Stimulated activated CD4-positive, alpha-beta T cell treated with anti-CD3 and anti-CD28 coated beads, Interleukin-1b, Interleukin-23, amount 100 ng/mL, for 4 hours (primary cell): ENCODE measurements at regions not wholly inside any gene's neighbourhood (a gene's known extent, or its start where the extent isn't known, plus 50 kb on each side); places are given as distances from the start of the nearest gene placed in this dataset.
A peak's percentile ranks its signal among the peaks of the same experiment; 100 is the strongest.

Experiments
- DNase-seq, 2 donors: peaks; one replicate each; pipeline ENCODE4 v3.0.0-alpha.2; 2020; ENCODE audit warnings: low read depth in 2 of 2

DNA sequence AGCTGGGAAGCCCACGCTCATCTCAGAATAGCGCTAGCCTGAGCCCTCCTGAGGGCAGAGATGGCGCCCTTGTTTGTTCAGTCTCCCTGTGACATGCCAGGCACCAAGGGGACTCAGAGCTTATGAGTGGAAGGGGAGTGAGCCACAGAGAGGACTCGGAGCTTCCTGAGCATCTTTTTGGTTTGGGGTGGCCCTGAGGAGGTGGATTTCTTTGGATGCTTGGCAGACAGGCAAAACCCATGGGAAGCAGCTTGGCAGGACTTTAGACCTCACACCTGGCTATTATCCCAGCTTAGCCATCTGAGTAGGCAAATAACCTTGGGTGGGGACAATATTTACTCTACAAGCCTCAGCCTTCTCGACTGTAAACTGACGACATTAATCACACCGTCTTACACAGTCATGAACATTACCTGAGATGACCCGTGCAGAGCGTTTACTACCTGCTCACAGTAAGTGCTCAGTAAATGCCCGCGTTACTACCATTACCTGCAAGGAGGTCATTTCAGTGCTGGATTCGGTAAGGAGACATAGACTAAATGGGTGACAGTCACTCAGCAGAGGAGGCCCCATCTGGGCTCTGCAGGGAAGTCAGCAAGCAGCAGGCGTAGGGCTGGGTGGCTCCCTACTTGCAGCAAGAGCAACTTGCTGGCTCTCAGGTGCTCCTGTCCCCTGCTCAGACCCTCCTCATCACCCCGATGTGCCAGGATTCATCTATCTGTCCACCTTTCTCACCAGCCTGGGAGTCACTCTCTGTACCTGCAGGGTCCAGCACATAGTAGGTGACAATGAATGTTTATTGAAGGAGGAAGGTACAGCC is 54.9 kb downstream of the KLHDC7A start:
- DNase-seq: no peak

DNA sequence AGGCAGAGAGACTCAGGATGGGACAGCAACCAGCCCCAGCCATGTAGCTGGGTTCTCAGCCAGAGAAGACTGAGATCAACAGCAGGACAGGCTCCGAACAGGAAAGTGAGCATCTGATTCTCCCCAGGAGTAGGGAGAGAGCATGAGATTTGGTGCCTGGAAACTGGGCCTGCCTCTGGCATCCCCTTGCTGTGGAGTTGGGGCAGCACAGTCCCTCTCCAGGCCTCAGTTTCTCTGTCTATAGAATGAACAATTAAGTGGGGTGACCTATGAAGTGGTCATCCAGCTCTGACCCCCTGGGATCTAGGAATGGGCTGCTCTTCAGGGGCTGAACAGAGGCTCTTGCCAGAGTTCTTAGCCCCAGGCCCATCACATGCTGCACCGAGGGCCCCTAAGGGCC is 55.6 kb downstream of the KLHDC7A start:
- no peak for DNase-seq

DNA sequence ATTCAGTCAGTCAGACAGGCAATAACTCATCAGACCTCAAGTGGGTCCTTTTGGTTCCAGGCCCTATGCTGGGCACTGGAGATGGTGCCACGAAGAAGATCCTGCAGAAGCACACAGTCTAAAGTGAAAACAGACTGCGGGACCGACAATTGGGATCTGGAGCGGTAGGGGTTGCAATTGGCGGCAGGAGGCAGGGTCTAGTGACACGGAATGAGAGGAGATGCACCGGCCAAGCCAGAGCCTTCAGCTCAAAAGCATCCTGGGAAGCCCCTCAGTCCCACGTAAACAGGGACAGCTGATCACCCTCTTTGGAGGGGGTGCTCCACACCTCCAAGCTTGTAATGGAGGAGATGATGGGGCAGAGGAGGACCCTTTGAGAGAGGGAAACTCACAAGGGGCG is 56.2 kb downstream of the KLHDC7A start:
- DNase-seq: no peak

DNA sequence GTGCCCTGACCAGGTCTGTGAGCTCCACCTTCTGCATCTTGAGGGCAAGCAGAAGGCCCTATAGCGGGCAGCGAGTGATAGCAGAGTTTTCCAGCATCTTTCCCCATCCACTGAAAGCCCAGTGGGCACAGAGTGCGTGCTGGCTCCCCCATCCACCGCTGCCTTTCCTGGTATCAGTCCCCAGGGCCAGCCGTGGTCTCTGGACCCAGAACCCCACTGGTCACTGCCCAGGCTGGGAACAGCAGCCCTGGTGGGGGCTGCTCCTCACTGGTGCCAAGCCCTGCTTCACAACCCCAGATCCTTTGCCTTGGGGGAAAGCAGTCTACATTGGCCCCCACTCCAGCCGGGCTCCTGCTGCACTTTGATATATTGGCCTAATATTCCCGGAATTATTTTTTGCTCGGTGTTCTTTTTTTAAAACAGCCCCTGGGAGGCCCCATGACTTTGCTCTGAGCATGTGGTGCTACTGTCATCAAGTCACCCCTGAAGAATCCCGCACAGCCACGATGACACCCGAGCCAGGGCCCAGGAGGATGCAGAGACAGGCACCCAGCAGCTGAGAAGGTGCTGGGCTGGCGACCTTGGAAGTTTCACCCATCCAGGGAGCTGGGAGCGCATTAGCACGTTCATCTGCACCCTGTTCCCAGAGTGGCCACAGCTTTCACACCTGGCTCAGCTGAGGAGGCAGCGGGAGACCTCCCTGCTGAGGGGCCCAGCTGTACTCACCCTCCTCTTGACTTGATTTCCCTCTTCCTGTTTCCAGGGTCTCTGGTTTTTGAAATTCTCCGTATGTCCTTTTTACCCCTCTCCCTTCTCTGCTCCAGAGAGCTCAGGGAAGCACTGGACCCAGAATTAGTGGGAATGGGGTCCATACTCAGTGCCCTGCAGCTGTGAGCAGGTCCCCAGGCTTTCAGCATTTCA is 56.9 kb downstream of the KLHDC7A start:
- DNase-seq: no peak

DNA sequence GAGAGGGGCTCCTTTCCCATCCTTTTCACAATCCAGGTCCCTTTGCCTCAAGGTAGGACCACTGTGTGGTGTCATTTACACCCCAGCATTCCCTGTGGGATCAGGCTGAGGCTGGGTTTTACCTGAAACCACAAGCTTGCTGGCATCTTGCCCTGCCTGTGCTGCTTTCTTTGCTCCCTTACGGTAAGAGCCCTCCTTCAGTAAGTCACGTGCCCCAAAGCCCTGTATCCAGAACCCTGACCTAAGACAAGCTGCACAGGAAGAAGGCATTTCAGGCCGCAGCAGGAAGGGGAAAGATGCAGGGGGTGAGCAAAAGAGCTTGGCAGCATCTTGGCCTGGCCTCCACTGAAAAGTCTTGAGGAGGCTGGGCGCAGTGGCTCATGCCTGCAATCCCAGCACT is 58.4 kb downstream of the KLHDC7A start:
- DNase-seq: no peak

DNA sequence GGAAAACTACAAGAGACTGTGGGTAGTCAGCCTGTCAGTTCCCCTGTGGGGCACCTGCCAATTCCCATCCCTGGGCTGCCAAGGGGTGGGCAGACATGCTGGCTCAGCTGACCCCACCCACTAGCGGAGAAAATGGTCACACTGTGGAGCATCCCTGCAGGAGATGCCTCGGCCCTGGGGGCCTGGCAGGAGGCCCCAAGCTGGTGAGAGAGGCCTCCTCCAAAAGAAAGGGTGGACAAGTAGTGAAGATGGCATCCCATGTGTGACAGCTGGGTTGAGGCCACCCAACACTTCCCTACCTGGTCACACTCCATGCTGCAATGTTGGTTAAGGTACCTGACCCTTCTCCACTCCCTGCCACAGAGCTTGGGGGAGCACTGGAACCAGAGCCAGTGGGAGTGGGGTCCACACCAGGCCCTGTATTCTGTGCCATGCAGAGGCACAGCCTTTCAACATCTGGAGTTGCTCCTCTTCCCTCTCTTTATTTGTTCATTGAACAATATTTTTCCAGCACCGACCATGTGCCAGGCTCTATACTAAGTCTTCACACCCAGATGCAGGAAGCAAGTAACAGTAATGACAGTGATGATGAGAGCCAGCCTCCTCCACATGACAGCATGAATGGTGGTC is 59.5 kb downstream of the KLHDC7A start:
- no peak for DNase-seq

DNA sequence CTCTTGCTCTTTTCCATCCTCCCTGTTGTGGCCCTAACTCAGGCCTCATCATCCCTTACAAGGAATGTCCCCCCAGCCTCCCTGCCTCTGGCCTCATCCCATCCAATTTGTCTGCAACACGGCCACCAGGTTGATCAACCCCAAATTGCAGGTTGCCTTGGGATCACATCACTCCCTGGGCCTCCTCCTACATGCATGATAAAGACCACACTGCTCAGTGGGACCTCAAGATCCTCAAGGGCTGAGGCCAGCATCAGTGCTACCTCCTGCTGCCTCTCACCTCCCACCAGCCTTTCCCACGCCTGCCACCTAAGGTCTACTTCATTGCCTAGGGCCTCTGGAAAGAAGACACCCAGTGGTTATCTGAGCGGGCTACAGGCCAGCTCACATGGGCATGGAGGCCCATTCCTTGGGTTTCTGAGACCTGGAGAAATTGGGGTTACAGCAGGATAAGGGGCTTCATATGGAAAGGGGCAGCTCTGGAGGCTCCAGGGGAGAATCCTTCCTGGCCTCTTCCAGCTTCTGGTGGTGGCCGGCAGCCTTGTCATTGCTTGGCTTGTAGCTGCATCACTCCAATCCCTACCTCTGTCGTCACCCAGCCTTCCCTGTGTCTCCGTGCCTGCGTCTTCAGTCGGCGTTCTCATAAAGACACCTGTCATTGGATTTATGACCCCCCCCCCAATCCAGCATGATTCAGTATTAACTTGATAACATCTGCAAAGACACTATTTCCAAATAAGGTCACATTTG is 60.5 kb downstream of the KLHDC7A start:
- DNase-seq: no peak

DNA sequence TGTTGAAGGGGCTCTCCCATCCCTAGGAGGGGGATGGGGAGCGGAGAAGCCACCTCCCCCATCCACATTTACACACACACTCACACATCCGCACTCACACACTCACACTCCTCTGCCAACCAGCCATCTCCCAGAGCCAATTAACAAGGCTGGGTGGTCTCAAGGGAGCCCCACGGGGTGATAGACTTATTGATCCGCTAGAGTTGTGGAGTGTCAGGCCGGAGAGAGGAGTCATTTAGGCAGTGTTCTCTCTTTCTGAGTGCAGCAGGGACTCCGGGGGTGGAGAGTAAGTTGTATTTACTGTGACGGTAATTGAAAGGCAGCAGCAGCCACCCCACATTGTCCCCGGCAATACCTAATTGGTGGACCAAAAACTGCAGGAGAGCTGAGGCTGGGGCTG is 61.6 kb downstream of the KLHDC7A start:
- no peak for DNase-seq

DNA sequence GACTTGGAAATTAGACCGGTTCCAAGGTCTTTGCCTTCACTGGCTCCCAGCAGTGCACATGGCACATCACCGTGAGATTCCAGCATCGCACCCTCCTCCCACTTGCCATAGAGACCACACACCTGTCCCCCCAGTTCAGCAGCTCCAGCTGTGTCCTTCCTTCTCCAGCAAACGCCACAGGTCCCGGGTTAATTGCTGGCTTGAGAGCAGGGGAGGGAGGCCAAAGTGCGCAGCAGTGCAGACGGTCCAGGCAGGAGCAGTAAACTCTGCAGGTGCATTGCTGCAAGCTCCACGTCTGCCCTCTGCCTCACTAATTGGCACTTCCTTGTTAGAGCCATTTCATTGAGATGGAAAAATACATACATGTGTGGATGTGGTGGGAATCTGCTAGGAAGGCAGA is 65.3 kb downstream of the KLHDC7A start:
- no peak for DNase-seq

DNA sequence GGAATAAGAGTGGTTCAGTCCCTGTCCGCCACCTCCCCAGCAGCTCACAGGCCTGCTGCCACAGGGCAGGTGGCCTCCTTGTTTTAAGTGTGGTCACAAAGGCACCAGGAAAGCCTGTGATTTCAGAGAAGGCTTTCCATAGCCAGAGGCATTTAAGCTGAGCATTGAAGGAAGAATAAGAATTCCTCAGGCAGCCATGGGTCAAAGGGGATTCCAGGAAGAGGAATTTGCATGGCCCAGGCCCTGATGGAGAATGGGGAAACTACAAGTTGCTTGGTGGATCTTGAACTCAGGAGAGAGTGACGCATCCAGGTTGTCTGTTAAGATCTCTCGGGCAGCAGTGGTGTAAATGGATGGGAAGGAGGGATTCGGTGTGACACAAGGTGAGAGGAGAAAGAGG is 66.7 kb downstream of the KLHDC7A start:
- DNase-seq: no peak

DNA sequence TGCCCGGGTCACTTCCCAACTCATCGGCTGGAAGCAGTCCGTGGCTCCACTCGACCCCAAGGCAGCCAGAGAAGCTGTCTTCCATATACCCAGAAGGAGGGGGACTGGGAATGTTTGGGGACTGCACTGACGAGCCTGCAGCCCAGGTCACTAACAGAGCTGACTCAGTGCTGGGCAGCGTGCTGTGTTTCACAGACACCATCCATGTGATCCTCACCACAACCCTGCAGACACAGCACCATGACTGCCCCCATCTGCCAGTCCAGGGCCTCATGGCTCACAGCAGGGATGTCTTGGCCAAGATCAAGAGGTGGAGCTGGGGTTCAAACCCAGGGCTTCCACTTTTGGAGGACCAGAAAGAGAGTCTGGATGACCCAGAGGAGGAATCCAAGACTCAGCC is 67.9 kb downstream of the KLHDC7A start:
- DNase-seq: no peak

DNA sequence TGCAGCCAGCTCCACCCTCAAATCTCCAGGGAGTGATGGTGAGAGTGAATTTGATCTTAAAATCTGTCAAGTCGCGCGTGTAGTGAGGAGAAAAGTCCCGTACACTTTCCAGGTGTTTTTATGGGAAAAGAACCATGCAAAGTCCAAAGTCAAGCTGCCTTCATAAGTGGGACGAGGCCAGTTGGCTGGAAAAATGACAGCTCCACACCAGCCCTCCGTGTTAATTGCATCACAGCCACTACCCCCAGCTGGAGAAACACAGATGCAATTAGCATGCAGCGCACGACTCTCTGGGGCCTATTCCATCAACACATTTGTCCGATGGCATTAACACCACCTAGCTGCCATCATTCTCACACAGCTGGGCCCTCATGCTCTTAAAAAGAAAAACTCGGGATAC is 68.4 kb downstream of the KLHDC7A start:
- no peak for DNase-seq

DNA sequence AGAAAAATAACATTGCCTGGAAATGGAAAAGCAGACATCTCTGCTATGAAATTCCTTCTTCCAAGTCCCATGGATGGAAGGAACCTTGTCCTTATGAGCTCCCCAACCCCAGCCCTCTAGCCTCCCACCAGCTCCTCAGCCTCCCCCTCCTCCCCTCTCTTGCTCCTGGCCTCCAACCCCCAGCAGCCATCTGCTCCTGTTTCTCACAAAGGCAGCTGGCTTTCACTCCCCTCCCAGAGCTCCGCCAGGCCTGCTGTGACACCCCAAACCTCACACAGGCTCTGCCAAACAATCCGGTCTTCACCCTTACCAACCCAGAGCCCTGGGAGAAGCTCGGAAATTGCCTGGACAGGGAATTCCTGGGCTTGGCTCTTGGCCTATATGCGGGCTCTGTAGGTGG is 69.2 kb downstream of the KLHDC7A start:
- DNase-seq: no peak

DNA sequence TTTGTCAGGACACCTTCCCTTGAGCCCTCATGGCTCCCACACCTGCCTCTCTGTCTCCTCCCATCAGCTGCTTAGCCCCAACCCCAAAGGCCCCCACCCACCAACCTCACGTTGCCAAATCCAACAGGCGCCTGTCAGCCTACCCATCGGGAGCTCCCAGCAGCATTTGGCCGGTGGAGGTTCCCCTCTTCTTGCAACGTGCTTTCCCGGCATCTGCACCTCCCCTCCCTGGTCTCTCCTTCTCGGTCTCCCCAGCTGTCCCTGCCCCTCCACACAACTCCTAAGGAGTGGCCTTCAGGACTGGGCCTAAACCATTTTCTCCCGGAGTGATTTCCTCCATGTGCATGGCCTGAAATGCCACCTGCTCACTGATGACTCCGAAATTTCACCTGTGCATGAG is 71.9 kb downstream of the KLHDC7A start:
- DNase-seq: no peak

DNA sequence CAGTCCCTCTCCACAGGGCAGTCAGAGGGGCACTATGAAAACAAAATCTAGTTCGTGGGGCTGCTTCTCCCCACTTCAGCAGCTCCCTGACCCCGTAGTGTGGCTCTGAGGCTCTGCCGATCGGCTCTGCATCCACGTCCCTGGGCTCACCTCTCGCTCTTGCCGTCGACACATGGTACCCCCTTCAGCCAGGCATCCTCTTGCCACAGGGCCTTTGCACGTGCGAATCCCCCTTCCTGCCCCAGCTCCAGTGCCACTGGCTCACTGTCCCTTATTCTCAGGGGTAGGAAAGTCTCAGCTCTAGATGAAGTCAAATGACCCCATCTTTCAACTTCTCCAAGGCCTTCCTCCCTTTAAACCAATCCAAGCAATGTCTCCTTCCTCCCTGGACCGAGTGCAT is 72.7 kb downstream of the KLHDC7A start:
- DNase-seq: no peak

DNA sequence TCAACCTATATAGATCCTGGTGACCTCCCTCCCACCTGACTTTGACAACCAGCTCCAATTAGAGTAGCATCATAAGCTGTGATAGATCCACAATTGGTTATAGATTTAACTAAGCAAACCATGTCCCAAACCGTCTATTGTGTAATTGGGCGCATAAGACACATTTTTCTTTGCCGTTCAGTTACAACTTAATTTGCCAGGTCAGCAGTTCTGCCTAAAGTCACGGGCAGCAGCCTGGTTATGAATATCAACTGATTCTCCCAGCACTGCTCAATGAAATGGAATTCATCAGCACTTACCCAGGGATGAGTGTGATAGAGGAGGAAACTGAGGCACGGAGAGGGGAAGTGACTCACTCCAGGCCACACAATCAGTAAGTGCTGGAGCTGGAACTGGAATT is 73.4 kb downstream of the KLHDC7A start:
- DNase-seq: no peak

DNA sequence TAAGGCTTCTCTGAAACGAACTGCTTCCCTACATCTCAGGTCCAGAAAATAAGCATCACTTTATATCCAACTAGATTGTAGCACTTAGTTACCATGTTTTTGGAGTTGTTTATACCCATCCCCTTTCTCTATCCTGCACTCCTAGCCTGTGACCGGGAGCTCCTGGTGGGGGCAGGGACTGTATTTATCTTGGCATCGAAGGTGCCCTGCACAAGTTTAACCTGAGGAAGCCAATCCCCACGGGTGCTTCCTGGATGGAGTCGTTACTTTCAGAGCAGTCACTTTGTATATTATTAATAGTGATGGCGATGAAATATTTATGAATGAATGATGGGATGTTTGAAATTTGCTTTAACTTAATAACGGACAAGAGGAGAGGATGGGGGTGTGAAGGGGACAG is 73.9 kb downstream of the KLHDC7A start:
- no peak for DNase-seq

DNA sequence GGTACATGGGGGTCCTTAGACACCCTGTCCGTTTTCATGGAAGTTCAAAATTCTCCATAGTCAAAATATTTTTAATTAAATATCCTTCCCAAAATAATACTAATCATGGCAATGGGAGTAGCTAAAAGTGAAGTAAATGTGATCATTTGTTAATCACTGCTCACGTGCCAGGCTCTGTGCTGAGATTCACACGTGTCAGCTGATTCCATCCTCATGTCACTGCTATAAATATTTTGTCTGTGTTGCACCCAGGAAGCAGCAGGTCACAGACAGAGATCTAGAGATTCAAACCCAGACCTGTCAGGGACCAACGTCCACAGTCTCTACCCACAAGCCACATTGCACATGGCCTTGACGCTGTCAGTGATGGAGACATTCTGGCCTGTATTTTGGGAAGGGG is 74.3 kb downstream of the KLHDC7A start:
- no peak for DNase-seq

DNA sequence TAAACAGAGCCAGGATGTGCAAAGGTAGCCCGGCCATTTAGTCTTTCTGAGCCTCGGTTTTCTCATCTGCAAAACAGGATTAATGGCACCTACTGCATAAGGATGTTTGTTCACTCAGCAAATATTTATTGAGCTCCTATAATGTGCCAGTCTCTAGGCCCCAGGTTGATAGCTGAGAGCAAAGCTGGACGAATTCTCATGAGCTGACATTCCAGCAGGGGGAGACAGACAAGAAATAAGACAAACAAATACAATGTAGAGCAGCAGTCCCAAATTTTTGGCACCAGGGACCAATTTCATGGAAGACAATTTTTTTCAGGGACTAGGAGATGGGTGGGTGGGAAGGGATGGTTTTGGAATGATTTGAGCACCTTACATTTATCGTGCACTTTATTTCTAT is 74.3 kb upstream of the PAX7 start:
- DNase-seq: no peak

DNA sequence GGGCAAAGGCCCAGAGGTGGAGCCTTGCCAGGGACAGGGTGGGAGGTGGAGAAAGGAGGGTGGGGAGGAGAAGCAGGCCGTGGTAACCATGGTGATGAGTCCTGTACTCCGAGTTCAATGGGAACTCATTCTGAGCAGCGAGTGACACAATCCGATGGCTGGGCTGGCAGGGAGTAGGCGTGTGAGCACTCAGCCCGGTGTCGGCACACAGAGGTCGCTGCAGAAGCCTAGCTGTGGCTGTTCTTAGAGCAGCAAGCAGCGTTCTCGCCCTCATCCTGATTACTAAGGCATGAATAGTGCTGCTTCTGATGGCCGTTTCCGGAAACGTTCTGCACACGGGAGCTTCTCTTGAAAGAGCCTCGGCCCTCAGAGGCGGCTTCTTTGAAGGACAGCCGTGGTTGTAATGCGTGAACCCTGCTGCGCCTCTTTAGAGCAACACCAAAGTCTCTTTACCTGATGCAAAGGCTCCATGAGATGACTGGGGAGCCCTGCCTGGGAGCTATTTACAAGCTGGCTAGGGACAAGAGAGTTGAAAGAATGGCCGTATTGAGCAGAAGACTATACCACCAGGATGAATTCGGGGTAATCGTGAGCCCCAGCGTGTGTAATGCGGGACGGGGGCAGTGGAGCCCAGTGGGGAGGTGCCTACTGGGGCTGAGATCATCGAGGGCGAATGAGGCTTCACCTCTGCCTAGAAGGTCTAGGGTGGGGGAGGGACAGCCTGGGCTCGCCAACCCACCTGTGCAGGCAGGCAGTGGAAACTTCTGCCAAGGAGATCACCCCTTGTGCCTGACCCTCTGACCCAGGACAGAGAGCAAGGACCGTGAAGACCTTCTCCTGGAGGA is 72.8 kb upstream of the PAX7 start:
- DNase-seq: peak in 1 of 2 donors; percentile 2

DNA sequence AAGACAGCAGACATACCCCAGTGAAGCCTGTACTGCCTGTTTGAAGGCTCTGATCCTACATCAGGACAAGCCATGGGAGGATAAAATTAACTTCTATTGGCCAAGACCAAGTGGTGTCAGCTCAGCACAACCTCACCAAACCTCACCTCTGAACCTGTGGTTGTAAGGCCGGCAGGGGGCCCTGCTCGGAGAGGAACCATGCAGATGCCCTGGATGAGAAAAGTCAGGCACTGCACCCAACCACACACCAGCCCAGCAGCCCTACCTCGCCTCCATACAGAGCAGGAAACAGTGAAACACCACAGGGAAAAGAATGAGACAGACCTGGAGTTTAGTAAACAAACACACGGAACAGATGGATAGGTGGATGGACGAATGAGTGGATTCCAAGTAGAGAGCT is 70.0 kb upstream of the PAX7 start:
- no peak for DNase-seq
